ENCODE measurements at regions not wholly inside any gene's neighbourhood (a gene's known extent, or its start where the extent isn't known, plus 50 kb on each side); places are given as distances from the start of the nearest gene placed in this dataset.
"Not testable (repeated sequence)": the region's sequence is repeated elsewhere in the genome, so short reads cannot be mapped to it uniquely, and the experiment has no call there.

- not testable (repeated sequence) for DNase-seq
These were observed 140.3 kb downstream of the RTP5 start for GRCh38 chr2:242009846-242010245.

- DNase-seq = not testable (repeated sequence)
These were observed 141.0 kb downstream of the RTP5 start for GRCh38 chr2:242010252-242011166.

GRCh38 chr2:242011167-242011513 is 141.6 kb downstream of the RTP5 start:
- DNase-seq = no peak

- no peak for DNase-seq
These were observed 142.0 kb downstream of the RTP5 start for GRCh38 chr2:242011516-242011915.

- DNase-seq = no peak
These were observed 142.6 kb downstream of the RTP5 start for GRCh38 chr2:242011991-242012764.

DNA sequence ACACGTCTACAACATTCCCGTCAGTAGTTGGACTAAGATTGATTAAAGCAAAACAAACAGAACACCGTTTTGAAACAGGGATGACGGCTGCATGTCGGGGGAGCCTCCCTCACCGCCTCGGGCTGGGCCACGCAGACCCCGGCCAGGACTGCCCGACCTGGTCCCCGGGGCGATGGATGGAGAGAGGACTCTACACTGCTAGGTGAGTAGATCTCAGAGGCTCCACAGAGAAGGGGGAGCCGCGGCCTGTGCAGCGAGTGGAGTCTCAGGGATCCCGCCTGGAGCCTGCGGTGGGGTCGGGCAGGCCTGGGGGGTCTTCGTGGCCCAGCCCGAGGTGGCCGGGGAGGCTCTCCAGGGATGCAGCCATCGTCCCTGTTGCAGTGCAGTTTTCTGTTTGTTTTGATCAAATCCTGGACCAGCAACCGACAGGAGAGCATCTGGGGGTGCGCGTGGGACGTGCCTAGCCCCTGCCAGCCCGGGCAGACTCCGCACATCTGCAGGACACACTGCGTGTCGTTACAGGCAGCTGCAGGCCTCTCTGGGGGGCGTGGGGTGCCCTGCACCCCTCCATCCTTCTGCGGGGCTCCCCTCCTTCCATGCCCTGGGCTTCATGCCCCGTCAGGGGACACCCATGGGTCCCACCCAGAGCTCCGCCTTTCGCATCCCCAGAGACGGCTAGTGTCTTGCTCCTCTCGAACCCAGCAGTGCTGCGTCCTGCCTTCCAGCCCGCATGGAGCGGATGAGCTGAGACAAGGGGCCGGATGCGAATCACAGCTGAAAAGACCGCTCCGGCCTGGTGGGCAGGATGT is 143.6 kb downstream of the RTP5 start:
- DNase-seq = no peak

DNA sequence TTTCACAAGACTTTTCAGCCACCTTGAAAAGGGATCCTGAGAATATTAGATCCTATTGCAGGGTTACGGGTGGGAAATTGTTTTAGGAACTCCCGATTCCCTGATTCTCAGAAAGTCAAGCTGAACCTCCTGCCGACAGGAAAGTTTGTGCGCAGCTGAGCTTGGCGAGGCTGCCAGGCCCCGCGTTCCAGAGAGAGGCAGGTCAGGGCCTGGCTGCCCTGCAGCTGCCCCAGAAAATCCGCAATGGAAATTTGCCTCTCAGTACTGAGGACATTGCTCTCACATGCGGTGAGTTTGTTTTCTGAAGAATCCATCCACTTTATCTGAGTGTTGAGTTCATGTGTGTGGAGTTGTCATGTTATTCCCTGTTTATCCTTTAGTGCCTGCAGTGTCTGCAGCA is 144.2 kb downstream of the RTP5 start:
- DNase-seq = no peak

GRCh38 chr2:242015108-242016065 is 145.9 kb downstream of the RTP5 start:
- DNase-seq = no peak

DNA sequence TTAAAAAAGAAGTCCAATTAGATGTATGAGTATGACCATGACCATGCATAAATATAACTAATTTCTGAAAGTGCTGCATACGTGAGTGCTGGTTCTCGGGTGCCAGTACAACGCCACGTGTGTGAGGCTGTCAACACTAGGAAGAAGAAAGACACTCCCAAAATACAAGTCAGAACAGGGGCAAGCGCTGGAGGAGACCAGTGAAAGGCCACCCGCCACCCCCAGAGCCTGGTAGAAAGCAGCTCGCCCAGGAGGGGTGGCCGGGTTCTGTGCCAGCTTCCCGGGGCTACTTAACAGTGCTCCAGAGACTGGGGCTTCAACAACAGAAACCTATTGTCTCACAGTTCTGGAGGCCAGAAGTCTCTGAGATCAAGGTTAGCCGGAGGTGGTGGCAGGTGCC is 147.6 kb downstream of the RTP5 start:
- no peak for DNase-seq

DNA sequence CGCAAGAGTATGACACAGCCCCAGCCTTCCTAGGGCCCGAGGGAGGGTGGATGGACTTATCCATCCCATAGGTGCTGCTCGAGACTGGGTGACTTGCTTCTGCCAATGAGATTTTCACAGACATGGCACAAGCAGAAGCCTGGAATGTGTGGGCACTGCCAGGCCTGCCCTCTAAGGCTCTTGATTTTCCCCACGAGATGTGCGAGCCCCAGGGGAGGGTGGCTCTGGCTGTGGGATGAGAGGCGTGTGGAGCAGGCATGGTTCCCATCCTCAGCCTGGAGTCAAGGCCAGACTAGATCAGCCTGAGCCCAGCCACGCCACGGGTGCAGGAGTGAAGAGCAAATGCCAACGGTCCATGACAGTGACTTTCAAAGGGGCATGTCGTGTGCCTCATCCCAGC is 148.9 kb downstream of the RTP5 start:
- DNase-seq = not testable (repeated sequence)

DNA sequence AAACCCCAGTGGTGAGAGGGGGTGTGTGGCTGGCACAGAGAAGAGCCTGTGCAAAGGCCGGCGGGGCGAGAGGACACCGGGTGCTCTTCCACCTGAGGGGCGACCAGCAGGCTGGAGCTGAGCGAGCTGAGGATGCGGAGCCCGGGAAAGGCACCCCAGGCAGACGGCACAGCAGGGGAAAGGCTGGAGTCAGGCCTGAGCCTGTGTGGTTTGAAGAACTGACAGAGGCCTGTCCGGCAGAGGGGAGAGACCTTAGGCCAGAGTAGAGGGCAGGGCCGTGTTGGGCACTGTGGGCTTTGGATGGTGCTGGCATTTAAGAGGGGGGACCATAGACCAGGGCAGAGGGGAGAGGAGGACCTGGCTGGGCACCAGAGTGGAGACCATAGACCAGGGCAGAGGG is 149.8 kb downstream of the RTP5 start:
- no peak for DNase-seq

- DNase-seq = no peak
These were observed 150.9 kb downstream of the RTP5 start for GRCh38 chr2:242020196-242021004.

DNA sequence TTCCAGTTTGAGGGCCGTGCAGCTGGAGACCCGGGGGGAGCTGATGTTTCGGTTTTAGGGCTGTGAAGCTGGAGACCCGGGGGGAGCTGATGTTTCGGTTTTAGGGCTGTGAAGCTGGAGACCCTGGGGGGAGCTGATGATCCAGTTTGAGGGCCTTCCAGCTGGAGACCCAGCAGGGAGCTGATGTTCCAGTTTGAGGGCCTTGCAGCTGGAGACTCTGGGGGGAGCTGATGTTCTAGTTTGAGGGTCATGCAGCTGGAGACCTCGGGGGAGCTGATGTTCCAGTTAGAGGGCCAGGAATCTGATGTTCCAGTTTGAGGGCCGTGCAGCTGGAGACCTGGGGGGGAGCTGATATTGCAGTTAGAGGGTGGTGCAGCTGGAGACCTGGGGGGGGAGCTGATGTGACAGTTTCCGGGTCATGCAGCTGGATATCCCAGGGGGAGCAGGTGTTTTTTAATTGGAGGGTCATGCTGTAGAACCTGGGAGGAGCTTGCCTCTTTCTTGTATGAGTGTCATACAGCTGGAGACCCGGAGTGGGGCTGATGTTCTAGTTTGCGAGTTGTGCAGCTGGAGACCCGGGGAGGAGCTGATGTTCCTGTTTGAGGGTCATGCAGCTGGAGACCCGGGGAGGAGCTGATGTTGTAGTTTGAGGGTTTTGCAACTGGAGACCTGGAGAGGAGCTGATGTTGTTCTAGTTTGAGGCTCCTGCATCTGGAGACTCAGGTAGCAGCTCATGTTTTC is 153.2 kb downstream of the RTP5 start:
- no peak for DNase-seq

DNA sequence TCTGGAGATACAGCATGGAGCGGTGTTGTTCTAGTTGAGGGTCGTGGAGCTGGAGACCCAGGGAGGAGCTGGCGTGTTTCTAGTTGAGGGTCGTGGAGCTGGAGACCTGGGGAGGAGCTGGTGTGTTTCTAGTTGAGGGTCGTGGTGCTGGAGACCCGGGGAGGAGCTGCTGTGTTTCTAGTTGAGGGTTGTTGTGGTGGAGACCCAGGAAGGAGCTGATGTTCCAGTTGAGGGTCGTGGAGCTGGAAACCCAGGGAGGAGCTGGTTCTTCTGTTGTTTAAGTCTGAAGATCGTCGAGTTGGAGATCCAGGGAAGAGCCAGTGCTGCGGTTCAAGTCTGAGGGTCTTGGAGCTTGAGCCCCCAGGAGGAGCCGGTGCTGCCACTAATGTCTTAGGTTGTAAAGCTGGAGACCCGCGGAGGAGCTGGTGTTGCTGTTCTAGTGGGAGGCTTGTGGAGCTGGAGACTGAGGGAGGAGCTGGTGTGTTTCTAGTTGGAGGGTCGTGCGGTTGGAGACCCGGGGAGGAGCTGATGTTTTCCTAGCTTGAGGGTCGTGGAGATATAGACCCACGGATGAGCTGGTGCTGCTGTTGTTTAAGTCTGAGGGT is 155.3 kb downstream of the RTP5 start:
- no peak for DNase-seq

GRCh38 chr2:242027676-242028450 is 158.3 kb downstream of the RTP5 start:
- no peak for DNase-seq

DNA sequence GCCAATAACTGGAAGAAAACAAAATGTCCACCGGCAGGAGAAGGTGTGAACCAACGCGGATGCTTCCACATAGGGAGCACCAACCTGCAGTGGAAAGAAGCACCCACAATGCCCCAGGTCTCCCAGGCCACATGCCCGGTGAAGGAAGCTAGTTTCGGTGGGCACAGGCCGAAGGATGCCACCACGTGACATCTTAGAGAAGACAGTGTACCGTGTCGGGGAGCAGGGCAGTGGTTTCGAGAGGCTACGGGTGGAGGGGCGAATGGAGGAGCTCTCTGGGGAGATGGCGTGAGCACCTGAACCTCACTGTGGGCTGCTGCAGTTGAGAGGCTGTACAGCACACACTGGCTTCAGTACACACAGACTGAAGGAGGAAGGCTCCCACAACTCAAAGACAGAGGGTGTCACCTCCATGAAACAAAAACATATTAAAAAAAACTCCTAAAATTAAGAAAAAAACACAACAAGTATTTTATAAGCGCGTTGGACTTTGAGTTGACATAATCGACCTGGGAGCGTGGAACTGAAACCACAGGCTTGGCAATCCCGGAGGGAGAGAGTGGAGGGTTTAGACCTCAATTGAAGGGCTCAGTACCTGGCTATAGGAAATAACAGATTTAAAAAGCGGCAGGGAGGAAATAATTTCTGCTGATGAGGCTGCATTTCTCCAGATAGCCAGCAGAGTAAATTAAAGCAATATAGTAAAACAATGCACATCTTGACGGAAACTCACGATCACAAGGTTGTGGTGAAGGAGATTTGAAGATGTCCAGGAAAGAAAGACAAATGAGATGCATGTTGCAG is 160.1 kb downstream of the RTP5 start:
- DNase-seq = no peak

DNA sequence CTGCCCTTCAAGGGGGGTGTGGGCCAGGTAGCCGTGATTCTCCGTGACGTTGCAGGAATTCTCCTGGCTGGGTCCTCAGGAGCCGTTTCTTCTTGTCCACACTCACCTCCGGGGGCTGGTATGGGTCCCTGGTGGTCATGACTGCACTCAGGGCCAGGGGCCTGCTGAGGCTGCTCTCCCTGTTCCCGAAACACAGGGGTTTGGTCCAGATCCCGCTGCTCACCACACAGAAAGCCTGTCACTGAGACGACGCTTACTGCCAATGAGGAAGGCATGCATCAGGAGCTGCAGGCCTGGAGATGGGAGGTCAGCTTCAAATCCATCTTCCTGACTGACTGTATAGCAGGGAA is 160.7 kb downstream of the RTP5 start:
- DNase-seq = no peak

GRCh38 chr2:242030858-242031257 is 161.3 kb downstream of the RTP5 start:
- DNase-seq = no peak

Measured in activated T-cell treated with anti-CD3 and anti-CD28 coated beads for 4 hours (primary cell).